ENCODE measurements at regions not wholly inside any gene's neighbourhood (a gene's known extent, or its start where the extent isn't known, plus 50 kb on each side); places are given as distances from the start of the nearest gene placed in this dataset.

- no peak overlapping the region for H3K27ac ChIP-seq
- intact Hi-C loops (cut with DNase I; ENCODE audit: low total_unique reads) = no loop called here
- H3K9me3 ChIP-seq = peaks cover 0 to 13% (median 2%) of the 10 kb centered on the region in 8 donors
- DNase-seq = no peak
- TF ChIP-seq POLR2AphosphoS5 (IDR thresholded peaks at IDR 0.05) = no peak
- TF ChIP-seq CTCF (IDR thresholded peaks at IDR 0.05 in 8 of 11, conservative IDR thresholded peaks at IDR 0.05 in 3 of 11) = no peak
- no peak for TF ChIP-seq POLR2A (IDR thresholded peaks at IDR 0.05)
- peaks cover 0 to 7% (median 0%) of the 10 kb centered on the region in 6 donors for H3K4me1 ChIP-seq
- no peaks in the 10 kb centered on the region for H3K36me3 ChIP-seq
- no peaks in the 10 kb centered on the region for H3K27me3 ChIP-seq (replicated peaks in 1 of 7)
- H3K4me3 ChIP-seq = no peak overlapping the region
- whole genome bisulfite sequencing, 5 donors = 71 to 93% (median 80%) methylated on average over 3 of the region's 3 CpGs
Measured at GRCh38 chr6:159470397-159470796, 222.6 kb downstream of the SOD2 start.

- intact Hi-C loops (cut with DNase I; ENCODE audit: low total_unique reads) = no loop called here
- no peak overlapping the region for H3K27ac ChIP-seq
- no peak for TF ChIP-seq POLR2AphosphoS5 (IDR thresholded peaks at IDR 0.05)
- no peak for TF ChIP-seq POLR2A (IDR thresholded peaks at IDR 0.05)
- TF ChIP-seq CTCF (IDR thresholded peaks at IDR 0.05 in 8 of 11, conservative IDR thresholded peaks at IDR 0.05 in 3 of 11) = no peak
Measured at GRCh38 chr6:159469443-159469842, 223.6 kb downstream of the SOD2 start.

GRCh38 chr6:159468994-159469393, 224.0 kb downstream of the SOD2 start:
- H3K4me1 ChIP-seq = peaks cover 0 to 7% (median 0%) of the 10 kb centered on the region in 6 donors
- no peak overlapping the region for H3K4me3 ChIP-seq
- H3K27me3 ChIP-seq (replicated peaks in 1 of 7) = no peaks in the 10 kb centered on the region
- peaks cover 0 to 13% (median 2%) of the 10 kb centered on the region in 8 donors for H3K9me3 ChIP-seq
- TF ChIP-seq CTCF (IDR thresholded peaks at IDR 0.05 in 8 of 11, conservative IDR thresholded peaks at IDR 0.05 in 3 of 11) (no peak), POLR2A (IDR thresholded peaks at IDR 0.05) (no peak), POLR2AphosphoS5 (IDR thresholded peaks at IDR 0.05) (no peak)
- no peak overlapping the region for H3K27ac ChIP-seq
- no peak for DNase-seq
- 73 to 90% (median 79%) methylated on average over 3 of the region's 3 CpGs for WGBS, 5 donors
- intact Hi-C loops (cut with DNase I; ENCODE audit: low total_unique reads) = no loop called here
- no peaks in the 10 kb centered on the region for H3K36me3 ChIP-seq

More at GRCh38 chr6:159469443-159469842, 223.6 kb downstream of the SOD2 start:
- Histone ChIP-seq H3K36me3 (no peaks in the 10 kb centered on the region), H3K4me1 (peaks cover 0 to 7% (median 0%) of the 10 kb centered on the region in 6 donors), H3K27me3 (replicated peaks in 1 of 7) (no peaks in the 10 kb centered on the region), H3K9me3 (peaks cover 0 to 13% (median 2%) of the 10 kb centered on the region in 8 donors), H3K4me3 (no peak overlapping the region)
- DNase-seq = no peak
- 87 to 94% (median 89%) methylated on average over 4 of the region's 4 CpGs for WGBS, 5 donors

GRCh38 chr6:159467473-159468041, 225.5 kb downstream of the SOD2 start:
- intact Hi-C loops (cut with DNase I; ENCODE audit: low total_unique reads) = no loop called here
- DNase-seq = no peak
- Histone ChIP-seq H3K36me3 (no peaks in the 10 kb centered on the region), H3K27ac (no peak overlapping the region), H3K27me3 (replicated peaks in 1 of 7) (no peaks in the 10 kb centered on the region), H3K4me1 (peaks cover 0 to 7% (median 0%) of the 10 kb centered on the region in 6 donors), H3K9me3 (peaks cover 0 to 13% (median 2%) of the 10 kb centered on the region in 8 donors), H3K4me3 (no peak overlapping the region)
- 7 to 19% (median 17%) methylated on average over 5 of the region's 5 CpGs for WGBS, 5 donors
- TF ChIP-seq POLR2A (IDR thresholded peaks at IDR 0.05) (no peak), CTCF (IDR thresholded peaks at IDR 0.05 in 8 of 11, conservative IDR thresholded peaks at IDR 0.05 in 3 of 11) (no peak), POLR2AphosphoS5 (IDR thresholded peaks at IDR 0.05) (no peak)

Measured in spleen (tissue), 11 donors.